DMS 273 treated with DMSO at 0.1 percent for 48 hours (cell line): ENCODE measurements at regions not wholly inside any gene's neighbourhood (a gene's known extent, or its start where the extent isn't known, plus 50 kb on each side); places are given as distances from the start of the nearest gene placed in this dataset.

Source experiments
- DNase-seq: peaks from one replicate; lab custom pipeline; 2025; lab: John Stamatoyannopoulos, UW

DNA sequence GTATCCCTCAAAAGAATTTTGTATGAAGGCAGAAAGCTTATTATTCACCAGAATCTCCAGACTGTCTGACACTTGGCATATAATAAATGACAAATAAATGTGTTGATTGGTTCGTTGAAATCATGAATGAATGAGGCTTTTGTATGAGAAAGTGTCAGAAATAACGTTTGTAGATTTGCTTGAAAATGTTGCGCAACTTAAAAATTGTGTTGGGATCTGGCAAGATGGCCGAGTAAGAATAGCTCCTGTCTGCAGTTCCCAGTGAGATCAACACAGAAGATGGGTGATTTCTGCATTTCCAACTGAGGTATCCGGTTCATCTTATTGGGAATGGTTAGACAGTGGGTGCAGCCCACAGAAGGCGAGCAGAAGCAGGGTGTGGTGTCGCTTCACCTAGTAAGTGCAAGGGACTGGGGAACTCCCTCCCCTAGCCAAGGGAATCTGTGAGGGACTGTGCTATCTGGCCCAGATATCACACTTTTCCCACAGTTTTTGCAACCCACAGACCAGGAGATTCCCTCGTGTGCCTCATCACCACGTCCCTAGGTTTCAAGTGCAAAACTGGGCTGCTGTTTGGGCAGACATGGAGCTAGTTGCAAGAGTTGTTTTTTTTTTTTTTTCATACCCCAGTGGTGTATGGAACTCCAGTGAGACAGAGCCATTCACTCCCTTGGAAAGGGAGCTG lies 759.0 kb downstream of the LTN1 start:
- no peak for DNase-seq

DNA sequence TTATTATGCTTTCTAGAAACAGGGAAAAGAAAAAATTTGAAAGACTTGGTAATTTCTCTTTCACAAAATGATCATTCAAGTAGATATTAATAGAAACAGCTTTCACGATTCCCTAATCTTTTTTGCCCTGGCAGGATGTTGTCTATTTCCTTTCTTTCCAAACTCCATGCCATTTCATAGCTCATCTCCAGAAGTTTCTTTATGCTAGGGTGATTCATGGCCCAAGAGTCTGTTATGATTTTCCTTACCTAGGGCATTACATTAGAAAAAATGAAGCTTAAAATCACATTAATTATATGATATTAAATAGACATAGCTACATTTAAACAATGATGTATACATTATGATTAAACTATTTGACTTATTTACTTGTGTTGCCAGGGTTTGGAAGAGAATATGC lies 762.1 kb downstream of the LTN1 start:
- DNase-seq: no peak

DNA sequence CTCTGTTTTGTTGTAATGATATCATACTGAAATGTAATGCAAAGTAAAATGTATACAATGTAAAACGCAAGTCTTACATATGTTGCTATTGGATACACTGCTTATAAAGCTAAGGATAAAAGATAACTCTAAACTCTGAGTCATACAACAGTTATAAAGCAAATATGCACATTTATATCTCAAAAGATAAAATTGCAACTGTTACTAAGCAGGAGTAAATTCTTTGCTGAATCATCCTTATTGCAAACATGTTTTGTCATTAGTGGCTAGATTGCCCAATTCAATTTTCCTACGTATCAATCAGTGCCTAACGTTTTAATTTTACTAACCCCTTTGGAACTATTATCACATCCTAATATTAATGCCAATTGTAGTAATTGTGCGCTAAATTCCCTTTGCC lies 762.9 kb downstream of the LTN1 start:
- DNase-seq: no peak

DNA sequence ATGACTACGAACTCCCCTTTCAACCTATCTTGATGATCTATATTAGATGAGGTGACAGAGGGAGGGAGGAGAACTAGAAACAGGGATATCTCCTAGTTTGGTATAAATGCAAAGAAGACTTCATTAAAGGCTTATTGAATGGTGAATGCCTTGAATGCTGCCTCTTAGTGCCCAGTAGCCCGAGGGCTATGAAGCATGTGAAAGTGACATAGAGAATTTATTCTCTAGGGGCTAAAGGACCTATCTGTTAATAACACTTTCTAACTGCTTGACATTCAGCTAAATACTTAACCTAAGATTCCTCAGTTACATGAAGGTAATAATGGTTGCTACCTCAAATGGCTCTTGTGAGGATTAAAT lies 764.1 kb downstream of the LTN1 start:
- no peak for DNase-seq

DNA sequence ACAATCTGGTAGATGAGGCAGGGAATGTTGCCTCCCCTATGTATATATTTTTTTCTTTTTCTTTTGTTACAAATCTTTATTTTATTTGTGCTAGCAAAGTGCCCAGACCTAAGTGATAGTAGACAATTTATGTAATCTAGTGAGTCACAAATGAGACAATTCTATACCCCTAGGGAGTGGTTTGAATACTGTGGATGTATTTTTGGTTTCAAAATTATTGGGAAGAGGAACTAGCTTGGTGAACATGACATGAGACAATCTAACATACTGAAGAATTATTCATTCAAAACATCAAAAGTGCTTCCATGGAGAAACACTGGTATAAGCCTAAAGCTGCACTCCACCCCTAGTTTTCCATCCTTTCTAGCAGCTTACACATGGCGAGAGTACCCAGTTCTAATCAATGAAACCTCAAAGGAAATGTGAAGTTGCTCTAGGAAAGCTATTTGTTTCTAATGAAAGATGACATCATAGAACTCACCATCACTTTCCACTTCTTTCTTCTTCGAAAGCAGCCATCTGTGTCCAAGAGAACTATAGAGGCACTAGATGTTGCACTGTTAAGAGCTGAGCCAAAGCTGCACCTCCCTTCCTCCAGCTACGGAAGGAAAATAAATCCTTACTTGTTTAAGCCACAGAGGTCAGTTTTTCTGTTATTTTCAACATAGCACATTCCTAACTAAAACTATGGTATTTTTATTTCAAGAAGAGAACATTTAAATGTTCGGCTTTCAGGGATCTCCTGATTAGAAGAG lies 764.6 kb downstream of the LTN1 start:
- no peak for DNase-seq

DNA sequence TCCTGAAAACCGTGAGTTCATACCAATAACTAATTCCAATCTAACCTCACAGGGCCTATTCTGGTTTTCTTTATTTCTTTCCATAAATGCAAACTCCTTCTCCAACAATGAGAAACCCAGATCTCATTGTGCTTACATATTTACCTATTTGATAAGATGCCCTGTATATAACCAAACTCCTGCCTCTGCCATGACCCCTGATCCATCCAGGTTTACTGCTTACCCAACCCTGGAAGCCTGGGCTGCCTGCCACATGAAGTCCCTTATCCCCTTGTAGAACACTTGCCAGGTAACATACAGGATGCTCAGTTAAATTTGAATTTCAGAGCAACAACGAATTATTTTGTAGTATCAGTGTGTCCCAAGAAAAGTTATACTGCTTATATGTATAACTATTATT lies 766.1 kb downstream of the LTN1 start:
- no peak for DNase-seq

DNA sequence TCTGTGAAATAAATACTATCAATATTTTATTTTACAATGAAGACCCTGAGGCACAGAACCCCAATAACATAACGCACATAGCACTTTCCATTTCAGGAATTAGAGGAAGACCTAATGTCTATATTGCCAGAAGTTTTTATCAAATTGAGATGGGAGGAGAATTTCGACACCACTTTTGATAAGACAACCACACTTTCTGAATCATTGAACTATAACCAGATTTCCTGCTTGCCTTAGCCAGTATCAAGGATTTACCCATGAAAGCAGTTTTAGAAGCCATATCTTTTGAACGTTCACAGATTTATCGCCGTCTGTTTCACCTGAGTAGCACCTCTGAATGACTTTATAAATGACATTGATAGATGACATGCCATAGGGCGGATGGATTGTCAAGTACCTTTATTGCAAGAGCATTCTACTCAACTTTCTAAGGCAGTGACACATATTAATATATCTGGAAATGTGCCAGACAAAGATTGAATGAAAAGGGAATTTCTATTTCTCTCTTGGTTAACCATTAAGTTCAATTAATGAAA lies 768.4 kb downstream of the LTN1 start:
- DNase-seq: no peak

DNA sequence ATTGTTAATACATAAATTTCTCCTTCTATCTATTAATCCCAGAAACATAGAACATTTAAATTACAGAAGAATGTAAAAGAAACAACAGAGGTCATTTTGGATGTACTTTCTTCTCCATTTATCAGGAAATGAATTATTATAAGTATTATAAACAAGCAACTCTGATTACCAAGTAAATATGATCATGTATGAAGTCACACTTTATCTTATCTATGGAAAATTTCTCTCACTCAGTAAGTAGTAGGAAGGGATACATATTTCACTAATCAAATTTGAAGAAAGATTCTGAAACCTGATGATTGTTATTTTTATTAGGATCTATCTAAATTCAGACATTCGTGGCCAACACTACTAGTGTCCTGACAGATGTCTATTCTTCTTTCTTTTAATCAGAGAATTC lies 770.7 kb downstream of the LTN1 start:
- DNase-seq: no peak

DNA sequence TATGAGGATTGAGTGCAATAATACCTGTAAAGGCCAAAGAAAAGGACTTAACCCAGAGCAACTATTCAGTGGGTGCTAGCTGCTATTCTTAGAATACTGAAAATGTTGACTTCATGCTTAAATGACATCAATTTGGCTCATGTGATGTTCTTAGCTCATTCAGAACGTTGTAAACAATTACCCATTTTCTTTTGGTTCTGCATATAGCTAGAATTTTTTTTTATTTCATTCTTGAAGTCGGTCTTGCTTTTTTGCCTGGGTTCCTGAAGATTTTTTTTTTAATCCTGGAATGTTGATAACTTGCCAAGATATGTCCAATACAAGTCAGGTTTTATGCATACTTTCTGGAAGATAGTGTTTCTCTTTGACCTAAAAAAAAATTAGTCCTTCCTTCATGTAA lies 772.0 kb downstream of the LTN1 start:
- DNase-seq: no peak

DNA sequence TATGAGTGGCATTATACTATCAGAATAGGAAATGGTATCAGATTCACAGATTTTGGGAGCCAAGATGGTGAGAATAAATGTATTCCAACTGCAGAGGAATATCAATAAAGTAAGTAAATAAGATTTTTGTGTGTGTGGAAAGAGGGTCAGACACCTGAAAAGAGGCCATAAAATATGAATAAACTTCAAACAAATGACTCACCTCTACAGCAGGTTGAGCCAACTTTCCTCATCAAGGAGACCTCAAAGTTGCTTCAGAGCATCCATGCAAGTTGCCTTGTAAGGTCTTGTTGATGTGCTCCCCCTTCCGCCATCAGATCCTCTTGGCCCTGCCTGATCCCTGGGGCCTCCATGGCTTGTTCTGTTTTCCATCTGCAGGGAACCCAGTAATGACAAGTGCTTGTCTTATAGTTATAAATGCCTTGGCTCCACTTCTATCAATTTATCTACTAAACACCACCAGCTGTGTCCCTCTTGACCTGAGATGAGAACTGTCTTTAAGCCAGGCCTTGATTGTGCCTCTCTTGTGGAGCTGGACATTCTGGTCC lies 775.6 kb downstream of the LTN1 start:
- DNase-seq: no peak

DNA sequence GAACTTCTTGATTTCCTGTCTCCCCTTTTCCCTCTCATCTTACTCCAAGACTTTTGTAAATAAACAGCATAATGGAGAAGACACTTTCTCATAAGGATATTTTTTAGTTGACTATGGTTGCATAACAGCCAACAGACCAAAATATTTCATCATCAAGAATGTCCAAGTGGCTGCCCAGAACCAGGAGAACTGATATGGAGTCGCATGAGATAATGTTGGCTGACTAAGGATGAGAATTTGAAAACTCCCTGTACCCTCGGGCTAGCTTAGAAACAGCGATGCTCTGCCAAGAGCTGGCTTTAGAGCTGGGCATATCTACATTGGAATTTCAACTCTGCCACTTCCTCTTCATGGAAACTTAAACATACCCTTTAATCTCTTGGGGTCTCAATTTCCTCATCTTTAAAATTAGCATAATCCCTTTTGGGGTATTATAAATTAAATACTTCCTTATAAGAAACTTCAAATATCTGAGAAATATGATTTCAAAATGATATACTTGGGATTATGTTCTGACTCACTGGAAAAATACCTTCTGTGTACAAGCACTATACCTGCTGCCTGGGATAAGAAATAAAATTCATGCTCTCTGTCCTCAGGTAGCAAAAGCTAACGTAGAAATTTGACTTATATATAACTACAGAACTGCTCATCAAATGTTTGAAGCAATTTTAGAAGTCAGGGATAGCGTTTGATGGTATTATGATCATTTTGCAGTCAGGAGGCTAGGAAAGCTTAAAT lies 777.3 kb downstream of the LTN1 start:
- no peak for DNase-seq

DNA sequence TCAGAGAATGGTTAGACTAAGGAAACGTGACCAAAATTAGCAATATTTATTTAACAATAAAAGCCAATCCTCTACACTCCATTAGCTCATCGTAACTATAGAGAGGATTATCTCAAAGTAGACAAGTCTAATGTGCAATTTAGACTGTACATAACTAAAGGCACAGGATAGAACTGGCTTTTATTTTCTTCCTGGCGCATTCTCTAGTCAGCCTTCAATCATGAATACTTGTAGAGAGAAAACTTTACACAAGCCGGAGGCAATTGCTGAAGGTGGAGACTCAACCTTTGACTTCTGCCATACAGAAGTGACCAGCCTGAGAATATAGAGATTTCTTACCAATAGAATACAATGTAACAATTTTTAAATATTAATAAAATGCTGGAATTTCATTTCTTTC lies 777.9 kb downstream of the LTN1 start:
- no peak for DNase-seq

DNA sequence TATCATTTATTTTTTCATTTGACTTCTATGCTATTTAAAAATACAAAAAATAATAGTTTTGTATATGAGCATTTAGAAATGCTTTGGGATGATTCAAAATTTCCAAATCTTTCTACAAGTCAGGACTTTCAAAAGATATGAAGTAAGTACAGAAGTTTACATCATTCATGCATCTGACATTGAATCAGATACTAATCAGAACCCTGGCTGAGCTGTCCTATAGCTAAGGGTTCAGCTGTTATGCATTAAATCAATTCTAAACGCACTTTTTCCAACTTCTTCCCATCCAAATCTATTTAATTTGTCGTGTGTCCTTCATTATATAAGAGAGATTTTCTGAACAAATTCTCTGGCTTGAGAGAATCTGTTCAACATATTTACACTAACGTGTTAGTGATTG lies 779.4 kb downstream of the LTN1 start:
- DNase-seq: no peak

DNA sequence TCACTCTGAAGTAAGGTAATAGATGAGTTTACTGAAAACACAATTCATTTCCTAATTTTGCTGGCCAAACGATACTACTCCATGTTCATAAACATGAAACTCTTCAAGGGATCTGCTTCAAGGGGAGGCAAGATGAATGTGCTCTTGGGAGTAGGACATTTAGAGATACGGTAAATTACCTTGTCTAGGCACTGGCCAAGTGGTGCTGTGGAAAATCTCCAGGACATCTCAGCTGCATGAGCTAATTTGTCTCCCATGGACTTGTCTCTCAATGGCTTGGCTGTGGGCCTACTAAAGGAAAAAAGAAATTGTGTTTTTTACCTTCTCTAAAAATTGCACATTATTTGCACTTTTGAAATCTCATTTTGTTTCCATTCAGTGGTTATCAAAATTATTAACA lies 780.6 kb downstream of the LTN1 start:
- DNase-seq: no peak

DNA sequence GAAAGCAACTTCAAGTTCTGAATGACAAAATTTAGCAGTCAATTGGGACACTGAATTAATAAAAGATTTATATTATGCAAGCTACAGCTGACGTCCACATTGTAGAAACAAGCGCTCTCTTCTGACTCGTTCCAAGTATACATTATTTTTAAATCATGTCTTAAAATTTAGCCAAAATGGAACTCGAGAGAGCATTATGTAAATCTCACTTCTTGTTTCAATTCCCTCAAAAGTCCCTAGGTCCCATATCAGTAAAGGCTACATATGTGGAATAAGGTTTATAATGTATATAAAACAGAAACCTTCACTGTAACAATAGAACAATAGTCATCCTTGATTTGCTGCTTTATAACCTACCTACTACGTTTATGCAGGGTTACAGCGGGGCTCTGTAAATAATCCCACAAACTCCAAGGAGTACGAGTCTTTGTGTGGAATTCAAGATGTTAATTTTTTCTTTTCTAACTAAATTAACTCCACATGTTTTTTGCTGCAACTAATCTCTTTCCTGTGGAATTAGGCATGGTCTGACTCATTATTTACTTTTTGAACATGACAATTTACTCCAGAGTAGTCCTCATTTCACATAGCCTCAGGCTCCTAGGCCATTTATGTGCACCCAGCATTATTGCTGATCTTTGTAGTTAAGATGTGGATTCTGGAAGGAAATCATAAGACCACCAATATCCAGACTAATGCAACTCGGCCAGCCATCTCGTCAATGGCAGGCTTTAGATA lies 785.1 kb downstream of the LTN1 start:
- DNase-seq: no peak

DNA sequence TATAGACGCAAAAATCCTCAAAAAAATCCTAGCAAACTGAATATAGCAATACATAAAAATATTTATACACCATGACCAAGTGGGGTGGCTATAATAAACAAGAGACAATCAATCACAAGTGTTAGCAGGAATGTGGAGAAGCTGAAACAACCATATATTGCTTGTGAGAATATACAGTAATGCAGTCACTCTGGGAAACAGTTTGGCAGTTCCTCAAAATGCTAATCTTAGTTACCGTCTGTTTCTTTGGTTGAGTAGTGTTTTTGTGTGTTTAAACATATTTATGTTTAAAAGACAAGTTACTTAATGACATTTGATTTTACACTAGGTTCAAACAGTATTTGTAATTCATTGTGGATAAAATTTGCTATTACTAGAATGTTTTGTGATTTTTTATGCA lies 792.0 kb downstream of the LTN1 start:
- no peak for DNase-seq

DNA sequence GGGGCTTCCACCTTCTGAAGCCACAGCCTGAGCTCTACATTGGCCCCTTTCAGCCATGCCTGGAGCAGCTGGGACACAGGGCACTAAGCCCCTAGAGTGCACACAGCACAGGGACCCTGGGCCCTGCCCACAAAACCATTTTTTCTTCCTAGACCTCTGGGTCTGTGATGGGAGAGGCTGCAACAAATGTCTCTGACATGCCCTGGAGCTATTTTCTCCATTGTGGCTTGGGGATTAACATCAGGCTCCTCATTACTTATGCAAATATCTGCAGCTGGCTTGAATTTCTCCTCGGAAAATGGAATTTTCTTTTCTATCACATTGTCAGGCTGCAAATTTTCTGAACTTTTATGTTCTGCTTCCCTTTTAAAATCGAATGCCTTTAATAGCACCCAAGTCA lies 795.7 kb downstream of the LTN1 start:
- no peak for DNase-seq

DNA sequence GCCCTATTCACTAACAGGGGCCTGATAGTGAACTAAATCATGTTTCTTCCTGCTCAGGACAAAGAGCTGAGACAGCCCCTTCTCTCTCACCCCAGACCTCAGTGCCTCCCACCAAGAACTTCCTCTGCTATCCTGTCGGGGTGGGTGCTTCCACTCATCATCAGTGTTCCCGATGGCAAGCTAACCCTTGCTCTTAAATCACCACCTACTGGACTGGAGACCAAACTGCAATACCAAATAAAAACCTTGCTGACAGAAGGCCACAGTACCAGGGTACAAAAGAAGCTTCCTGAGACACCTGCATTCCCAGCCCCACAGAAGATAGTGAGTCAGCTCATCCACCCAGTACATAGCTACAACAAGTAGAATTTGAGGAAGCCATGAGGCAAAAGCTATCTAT lies 799.5 kb downstream of the LTN1 start:
- DNase-seq: no peak

DNA sequence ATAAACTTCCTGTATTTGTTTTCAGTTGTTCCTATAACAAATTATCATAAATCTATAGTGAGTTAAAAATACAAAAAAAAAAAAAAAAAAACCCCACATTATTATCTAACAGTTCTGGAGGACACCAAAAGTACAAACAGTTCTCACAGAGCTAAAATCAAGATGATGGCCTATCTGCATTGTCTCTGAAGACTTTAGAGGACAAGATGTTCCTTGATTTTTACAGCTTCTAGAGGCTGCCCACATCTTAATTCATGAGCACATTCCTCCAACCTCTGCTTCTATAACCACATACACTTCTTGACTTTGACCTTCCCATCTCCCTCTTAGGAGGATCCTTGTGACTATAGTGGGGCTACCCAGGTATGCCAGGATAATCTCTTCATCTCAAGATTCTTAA lies 806.1 kb downstream of the LTN1 start:
- no peak for DNase-seq

DNA sequence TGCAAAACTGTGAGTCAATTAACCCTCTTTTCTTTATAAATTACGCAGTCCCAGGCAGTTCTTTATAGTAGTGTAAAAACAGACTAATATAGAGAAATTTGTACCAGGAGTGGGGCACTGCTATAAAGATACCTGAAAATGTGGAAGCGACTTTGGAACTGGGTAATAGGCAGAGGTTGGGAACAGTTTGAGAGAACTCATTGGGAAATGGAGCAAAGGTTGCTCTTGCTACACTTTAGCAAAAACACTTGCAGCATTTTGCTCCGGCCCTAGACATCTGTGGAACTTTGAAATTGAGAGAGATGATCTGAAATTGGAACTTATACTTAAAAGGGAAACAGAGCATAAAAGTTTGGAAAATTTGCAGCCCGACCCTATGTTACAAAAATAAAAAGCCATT lies 810.9 kb downstream of the LTN1 start:
- no peak for DNase-seq

DNA sequence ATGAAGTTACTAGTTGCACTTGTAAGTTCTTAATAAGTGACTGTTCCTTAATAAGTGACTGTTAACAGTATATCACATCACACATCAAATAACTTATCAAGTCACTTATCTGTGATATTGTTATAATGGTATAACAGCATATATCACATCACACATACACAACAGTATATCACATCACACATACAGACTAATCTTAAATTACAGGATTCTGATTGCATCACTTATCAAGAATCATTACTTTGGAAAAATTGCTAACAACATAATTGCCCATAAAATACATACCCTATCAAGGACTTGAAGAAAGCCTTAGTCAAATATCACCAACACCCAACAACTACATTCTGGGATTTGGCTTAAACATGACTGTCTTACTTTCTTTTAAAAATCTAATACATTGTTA lies 813.5 kb downstream of the LTN1 start:
- no peak for DNase-seq

DNA sequence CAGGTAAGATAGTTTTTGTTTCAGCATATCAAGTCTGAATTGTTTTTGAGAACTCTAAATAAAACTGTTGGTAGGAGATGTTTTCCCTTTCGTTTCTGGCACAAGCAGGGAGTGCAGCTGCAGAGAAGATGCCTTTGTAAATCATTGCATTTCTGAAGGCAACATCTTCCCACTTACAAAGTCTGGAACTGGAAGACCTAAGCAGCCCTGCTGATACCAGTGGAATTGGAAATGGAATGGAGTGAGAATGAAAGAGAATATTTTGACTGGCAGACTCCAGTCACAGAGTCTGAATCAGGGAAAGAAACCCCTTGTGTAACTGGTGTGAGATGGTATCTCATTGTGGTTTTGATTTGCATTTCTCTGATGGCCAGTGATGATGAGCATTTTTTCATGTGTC lies 815.6 kb downstream of the LTN1 start:
- DNase-seq: no peak
